ENCODE measurements at regions not wholly inside any gene's neighbourhood (a gene's known extent, or its start where the extent isn't known, plus 50 kb on each side); places are given as distances from the start of the nearest gene placed in this dataset.

GRCh38 chr13:111632906-111633305 lies 312.5 kb downstream of the TEX29 start:
- TF ChIP-seq, protein P1, sequence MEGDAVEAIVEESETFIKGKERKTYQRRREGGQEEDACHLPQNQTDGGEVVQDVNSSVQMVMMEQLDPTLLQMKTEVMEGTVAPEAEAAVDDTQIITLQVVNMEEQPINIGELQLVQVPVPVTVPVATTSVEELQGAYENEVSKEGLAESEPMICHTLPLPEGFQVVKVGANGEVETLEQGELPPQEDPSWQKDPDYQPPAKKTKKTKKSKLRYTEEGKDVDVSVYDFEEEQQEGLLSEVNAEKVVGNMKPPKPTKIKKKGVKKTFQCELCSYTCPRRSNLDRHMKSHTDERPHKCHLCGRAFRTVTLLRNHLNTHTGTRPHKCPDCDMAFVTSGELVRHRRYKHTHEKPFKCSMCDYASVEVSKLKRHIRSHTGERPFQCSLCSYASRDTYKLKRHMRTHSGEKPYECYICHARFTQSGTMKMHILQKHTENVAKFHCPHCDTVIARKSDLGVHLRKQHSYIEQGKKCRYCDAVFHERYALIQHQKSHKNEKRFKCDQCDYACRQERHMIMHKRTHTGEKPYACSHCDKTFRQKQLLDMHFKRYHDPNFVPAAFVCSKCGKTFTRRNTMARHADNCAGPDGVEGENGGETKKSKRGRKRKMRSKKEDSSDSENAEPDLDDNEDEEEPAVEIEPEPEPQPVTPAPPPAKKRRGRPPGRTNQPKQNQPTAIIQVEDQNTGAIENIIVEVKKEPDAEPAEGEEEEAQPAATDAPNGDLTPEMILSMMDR (IDR thresholded peaks at IDR 0.05 in 4 of 5, conservative IDR thresholded peaks at IDR 0.05 in 1 of 5), result no peak
- TF ChIP-seq POLR2A (IDR thresholded peaks at IDR 0.05), result no peak
